LNCAP (cell line): ENCODE measurements at regions not wholly inside any gene's neighbourhood (a gene's known extent, or its start where the extent isn't known, plus 50 kb on each side); places are given as distances from the start of the nearest gene placed in this dataset.

ENCODE experiments used
- TF ChIP-seq, protein P1 (sequence below): fragments of 450-650 bp; IDR thresholded peaks from 2 replicates; pipeline ENCODE4 v1.5.1; 2017; ENCODE audit warnings: mild to moderate bottlenecking

- TF ChIP-seq, protein P1, sequence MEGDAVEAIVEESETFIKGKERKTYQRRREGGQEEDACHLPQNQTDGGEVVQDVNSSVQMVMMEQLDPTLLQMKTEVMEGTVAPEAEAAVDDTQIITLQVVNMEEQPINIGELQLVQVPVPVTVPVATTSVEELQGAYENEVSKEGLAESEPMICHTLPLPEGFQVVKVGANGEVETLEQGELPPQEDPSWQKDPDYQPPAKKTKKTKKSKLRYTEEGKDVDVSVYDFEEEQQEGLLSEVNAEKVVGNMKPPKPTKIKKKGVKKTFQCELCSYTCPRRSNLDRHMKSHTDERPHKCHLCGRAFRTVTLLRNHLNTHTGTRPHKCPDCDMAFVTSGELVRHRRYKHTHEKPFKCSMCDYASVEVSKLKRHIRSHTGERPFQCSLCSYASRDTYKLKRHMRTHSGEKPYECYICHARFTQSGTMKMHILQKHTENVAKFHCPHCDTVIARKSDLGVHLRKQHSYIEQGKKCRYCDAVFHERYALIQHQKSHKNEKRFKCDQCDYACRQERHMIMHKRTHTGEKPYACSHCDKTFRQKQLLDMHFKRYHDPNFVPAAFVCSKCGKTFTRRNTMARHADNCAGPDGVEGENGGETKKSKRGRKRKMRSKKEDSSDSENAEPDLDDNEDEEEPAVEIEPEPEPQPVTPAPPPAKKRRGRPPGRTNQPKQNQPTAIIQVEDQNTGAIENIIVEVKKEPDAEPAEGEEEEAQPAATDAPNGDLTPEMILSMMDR = no peak
Observed at GRCh38 chr15:86018679-86019078, 61.0 kb upstream of the AGBL1 start.

DNA sequence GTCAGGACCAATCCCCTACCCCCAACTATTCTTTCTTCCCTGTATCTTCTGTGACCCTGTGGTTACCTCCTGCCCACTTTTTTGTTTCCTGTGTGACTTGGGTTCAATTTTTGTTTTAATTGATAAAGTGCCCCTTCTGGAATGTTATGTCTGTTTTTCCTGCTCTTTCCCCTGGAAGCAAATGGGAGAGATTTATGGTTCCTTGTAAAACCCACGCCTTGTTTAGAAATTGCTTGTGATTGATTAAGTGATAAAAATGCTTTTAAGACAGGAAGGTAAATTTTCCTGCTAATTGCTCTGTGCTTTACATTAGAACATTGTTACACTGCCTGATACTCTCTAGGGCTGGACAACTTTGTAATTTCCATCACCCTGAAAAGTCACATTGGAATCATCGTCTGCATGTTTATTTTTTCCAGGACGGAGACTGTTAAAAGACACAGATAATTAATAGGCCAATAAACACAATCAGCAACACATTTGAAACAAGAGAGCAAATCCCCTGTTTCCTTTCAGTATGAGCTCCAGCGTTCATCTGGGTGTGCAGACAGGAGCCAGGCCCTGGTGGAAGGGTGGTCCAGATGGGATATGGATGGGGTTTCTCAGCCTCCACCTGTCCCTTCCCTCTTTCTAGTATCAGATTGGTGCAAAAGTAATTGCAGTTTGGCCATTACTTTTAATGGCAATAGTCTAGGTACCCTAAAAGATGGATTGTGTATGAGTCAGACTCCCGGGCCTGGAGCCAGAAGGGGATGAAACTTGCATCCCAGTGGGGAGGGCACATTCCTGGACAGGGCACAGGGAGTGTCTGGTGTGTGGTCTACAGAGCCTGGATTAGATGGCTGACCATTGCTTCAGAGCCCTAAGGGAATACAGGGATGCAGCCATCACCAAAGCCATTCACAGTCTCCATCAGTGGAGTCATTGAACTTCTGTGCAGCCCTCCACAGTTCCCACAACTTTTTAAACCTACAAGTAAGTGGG, 58.1 kb upstream of the AGBL1 start:
- TF ChIP-seq, protein P1 = no peak

DNA sequence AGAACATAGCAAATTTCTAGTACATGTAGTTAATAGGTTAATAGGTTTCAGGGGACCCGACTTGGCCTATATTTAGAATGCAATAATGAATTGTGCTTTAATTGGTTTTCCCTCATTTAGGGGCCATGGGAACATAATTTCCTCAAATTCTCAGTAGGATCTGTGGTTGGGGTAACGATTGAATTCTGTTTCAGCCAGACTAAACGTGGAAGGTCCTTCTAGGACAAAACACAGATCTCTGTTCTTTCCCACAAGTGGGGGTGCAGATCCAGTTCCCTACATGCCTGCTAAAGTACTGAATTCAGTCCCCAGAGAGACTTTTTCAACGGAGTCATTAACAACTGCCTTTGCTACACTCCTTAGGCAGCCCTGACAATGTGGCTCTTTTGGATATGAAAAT, 50.7 kb upstream of the AGBL1 start:
- TF ChIP-seq, protein P1 = no peak
